NB4 (cell line): ENCODE measurements at regions not wholly inside any gene's neighbourhood (a gene's known extent, or its start where the extent isn't known, plus 50 kb on each side); places are given as distances from the start of the nearest gene placed in this dataset.
"Not testable (repeated sequence)": the region's sequence is repeated elsewhere in the genome, so short reads cannot be mapped to it uniquely, and the experiment has no call there.

Source experiments
- DNase-seq: peaks from one replicate; pipeline ENCODE4 v3.0.0; 2010; ENCODE audit warnings: low read depth
- H3K4me3 ChIP-seq: one replicate; pipeline ENCODE4 v1.5.1; 2011; ENCODE audit warnings: mild to moderate bottlenecking, low read depth, low read length, moderate library complexity
- CTCF ChIP-seq: IDR thresholded peaks from one replicate; pipeline ENCODE4 v1.5.1; 2012; ENCODE audit warnings: low read depth, low read length
- MAX ChIP-seq: IDR thresholded peaks from 2 replicates; pipeline ENCODE4 v1.6.1; 2011; ENCODE audit warnings: low read depth, low read length
- MYC ChIP-seq: IDR thresholded peaks from 2 replicates; pipeline ENCODE4 v1.6.1; 2011; ENCODE audit warnings: low read depth, low read length
- POLR2A ChIP-seq: IDR thresholded peaks from 2 replicates; pipeline ENCODE4 v1.6.1; 2011; ENCODE audit warnings: mild to moderate bottlenecking; ENCODE audit not compliant: insufficient read length; ENCODE audit errors: extremely low read depth

- H3K4me3 ChIP-seq = no peak overlapping the region
- no peak for DNase-seq
- TF ChIP-seq MAX (no peak), POLR2A (no peak), MYC (no peak), CTCF (no peak)
Observed at GRCh38 chr7:149561072-149561471, 63.5 kb upstream of the ZNF746 start.

- DNase-seq = peak; percentile 47
- no peak overlapping the region for H3K4me3 ChIP-seq
Observed at GRCh38 chr7:149559711-149560110, 62.1 kb upstream of the ZNF746 start.

GRCh38 chr7:149558149-149558861 is 60.7 kb upstream of the ZNF746 start:
- DNase-seq = no peak
- no peak overlapping the region for H3K4me3 ChIP-seq
- TF ChIP-seq CTCF (no peak), MAX (no peak), POLR2A (no peak), MYC (no peak)

More at GRCh38 chr7:149559711-149560110, 62.1 kb upstream of the ZNF746 start:
- no peak for TF ChIP-seq POLR2A
- no peak for TF ChIP-seq MAX
- no peak for TF ChIP-seq MYC
- no peak for TF ChIP-seq CTCF

- DNase-seq, H3K4me3 ChIP-seq: not testable (repeated sequence)
Observed at GRCh38 chr7:149556525-149556924, 58.9 kb upstream of the ZNF746 start.

- H3K4me3 ChIP-seq, DNase-seq: not testable (repeated sequence)
Observed at GRCh38 chr7:149554821-149555220, 57.2 kb upstream of the ZNF746 start.

- not testable (repeated sequence) for H3K4me3 ChIP-seq, DNase-seq
Observed at GRCh38 chr7:149553991-149554390, 56.4 kb upstream of the ZNF746 start.

GRCh38 chr7:149552799-149553198 is 55.2 kb upstream of the ZNF746 start:
- no peak overlapping the region for H3K4me3 ChIP-seq
- peak; percentile 18 for DNase-seq
- TF ChIP-seq MYC = no peak
- TF ChIP-seq MAX = no peak
- TF ChIP-seq POLR2A = no peak
- TF ChIP-seq CTCF = no peak
